Stimulated activated CD8-positive, alpha-beta memory T cell treated with anti-CD3 and anti-CD28 coated beads, Interleukin-4, amount 100 ng/mL, for 48 hours (primary cell): ENCODE measurements at regions not wholly inside any gene's neighbourhood (a gene's known extent, or its start where the extent isn't known, plus 50 kb on each side); places are given as distances from the start of the nearest gene placed in this dataset.
"Not testable (repeated sequence)": the region's sequence is repeated elsewhere in the genome, so short reads cannot be mapped to it uniquely, and the experiment has no call there.

Experiments
- DNase-seq: peaks from one replicate; pipeline ENCODE4 v3.0.0-alpha.2; 2020

DNA sequence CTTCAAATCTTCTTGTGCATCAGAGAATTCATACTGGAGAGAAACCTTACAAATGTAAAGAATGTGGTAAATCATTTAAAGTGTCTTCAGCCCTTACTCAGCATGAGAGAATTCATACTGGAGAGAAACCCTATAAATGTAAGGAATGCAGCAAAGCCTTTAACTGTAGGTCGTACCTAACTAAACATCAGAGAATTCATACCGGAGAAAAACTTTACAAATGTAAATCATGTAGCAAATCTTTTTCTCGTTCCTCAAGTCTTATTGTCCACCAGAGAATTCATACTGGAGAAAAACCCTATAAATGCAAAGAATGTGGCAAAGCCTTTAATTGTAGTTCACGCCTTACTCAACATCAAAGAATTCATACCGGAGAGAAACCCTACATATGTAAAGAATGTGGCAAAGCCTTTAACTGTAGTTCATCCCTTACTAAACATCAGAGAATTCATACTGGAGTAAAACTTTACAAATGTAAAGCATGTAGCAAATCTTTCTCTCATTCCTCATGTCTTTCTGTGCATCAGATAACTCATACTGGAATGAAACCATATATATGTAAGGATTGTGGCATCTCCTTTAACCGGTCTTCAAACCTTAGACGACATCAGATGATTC is 118.5 kb upstream of the ZNF267 start:
- DNase-seq, result no peak

DNA sequence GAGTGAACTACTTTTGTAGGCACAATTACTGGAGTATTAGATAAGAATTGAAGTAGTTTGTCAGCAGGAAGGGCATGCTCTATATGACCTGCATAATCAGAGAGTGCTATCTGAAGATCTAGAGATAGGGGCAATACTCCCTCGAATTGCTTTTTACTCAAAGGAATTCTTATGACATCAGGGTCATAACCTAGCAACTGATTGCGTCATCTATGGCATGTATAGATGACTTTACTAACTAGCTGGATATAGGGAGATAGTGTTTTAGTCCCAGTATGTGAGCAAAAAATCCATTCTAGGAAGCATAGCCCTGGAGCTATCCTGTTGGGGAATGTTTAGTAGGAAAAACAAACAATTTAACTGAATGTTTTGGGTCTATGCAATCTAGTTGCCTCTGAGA is 109.5 kb upstream of the ZNF267 start:
- DNase-seq, result no peak

DNA sequence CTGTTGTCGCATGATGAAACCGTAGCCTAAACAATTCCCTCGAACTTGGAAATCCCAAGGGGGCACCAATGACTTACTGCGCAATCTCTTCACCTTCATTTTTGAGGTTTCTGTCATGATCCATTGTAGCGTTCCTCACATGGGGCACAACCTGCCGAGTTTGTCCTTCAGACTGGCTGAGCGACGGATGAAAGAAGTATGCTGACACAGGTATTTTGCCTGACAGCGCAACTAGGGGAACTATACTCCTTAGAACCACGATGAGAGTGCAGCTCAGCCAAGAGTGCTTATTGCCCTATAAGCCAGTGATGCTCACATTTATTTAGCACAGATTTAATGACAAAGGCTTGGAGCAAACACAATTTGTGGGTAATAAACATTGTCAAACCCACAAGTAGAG is 106.3 kb upstream of the ZNF267 start:
- no peak for DNase-seq

DNA sequence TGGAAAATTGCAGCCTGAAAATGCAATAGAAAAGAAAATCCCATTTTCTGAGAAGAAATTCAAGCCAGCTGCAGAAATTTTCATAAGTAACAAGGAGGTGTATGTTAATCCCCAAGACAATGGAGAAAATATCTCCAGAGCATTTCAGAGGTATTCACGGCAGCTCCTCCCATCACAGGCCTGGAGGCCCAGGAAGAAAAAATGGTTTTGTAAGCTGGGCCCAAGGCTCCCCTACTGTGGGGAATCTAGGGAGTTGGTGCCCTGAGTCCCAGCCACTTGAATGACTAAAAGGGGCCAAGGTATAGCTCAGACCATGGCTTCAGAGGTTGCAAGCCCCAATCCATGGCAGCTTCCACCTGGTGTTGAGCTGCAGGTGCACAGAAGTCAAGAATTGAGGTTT is 93.3 kb upstream of the ZNF267 start:
- DNase-seq, result no peak

DNA sequence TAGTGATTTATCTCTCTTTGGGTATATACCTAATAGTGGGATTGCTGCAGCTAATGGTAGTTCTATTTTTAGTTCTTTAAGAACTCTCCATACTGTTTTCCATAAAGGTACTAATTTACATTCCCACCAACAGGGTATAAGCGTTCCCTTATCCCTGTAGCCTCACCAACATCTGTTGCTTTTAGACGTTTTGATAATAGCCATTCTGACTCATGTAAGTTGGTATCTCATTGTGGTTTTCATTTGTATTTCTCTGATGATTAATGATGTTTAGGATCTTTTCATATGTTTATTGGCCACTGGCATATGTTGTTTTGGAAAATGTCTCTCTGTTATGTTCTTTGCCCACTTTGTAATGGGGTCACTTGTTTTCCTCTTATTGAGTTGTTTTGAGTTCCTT is 88.5 kb upstream of the ZNF267 start:
- DNase-seq, result no peak

DNA sequence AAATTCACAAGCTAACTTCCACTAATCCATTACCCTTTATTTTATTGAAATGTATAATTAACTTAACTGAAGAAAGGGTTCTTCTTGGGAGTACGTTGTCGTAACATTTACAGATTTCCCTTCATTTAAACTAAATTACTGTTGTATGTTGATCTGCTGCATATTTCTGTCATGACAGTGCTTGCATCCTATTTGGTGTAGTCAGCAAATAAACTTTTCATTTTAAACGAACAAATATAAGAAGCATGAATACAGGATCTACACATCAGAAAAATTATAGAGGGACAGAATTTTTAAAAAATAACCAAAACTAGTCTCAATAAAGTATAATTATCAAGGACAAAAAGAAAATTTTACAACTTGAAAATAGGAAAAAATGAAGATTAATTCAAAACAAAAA is 66.5 kb upstream of the ZNF267 start:
- DNase-seq, result no peak

DNA sequence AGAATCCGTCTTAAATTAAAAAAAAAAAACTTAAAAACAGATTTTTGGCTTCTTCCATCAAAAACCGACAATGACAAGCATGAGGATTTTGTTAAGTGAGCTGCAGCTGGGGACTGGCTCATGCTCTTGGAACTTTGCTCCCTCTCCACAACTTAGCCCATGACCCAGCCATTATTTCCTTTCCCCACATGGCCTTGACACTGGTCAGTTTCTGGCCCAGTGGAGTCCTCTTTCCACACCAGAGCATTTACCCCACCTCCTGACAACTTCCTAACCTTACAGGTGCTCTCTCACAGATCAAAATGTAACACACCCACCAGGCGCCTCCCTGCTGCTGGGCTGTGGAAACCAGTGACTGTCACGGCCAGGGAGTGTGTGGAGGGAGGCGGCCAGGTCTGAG is 62.7 kb upstream of the ZNF267 start:
- DNase-seq, result no peak

DNA sequence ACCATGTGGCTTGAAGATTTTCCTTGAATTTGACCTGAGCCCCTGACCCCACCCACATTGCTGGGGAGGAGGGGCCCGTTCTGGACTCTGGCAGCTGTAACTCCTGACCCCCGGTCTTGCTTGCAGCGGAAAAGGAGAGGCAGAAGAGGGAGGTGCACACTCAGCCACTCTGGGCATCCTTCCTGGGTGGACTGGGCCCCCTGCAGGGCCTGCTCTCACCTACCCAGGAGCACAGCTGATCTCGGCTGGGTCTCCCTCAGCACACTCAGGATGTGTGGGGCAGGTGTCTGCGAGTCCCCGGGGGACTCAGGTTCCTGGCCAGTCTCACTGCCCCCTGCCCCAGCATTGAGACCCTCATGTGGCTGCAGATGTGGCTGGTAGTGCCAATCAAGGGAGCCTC is 57.5 kb upstream of the ZNF267 start:
- DNase-seq, result not testable (repeated sequence)

DNA sequence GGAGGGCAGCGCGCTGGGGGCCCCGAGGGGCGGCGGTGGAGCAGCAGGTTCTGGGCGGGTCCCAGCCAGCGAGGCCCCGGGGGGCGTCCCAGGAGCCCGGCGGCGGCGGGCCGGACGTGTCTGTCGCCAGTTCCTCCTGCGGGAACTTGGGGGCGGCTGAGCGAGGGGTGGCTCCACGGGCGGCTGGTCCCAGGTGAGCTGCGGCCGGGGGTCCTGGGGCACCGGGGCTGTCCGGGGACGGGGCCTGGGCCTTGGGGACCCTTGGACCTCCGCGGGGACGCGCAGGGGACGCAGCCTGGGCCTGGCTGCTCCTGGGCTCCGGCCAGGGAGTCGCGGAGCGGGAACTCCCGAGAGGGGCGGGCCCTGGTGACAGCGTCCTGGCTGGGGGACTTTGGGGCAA is 54.2 kb upstream of the ZNF267 start:
- no peak for DNase-seq

DNA sequence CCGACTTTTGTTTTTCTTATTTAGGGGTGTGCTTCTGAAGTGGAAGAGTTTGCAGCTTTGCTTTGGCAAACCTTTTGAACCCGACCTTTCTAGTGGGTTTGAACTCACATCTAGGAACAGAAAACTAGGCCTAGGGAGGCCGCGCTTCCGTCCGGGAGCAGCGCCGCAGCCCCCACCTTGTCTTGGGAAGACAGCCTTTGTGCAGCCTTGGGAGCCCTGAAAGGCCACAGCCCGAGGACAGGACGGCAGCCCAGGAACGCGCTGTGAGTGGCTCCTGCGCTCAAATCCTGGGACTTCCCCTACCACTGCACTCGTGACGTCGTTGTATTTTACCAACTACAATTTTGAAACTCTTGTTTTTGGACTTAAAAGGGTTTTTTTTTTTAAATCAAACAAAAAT is 53.7 kb upstream of the ZNF267 start:
- DNase-seq, result no peak
